Gastroesophageal sphincter (tissue), 3 donors: ENCODE measurements at regions not wholly inside any gene's neighbourhood (a gene's known extent, or its start where the extent isn't known, plus 50 kb on each side); places are given as distances from the start of the nearest gene placed in this dataset.

Experiments
- CTCF ChIP-seq, 4 experiments: fragments of 200-600 bp in 2 of 4; fragments of 450-650 bp in 2 of 4; sonication (generic) in 1 of 4; IDR thresholded peaks; one replicate each; pipeline ENCODE4 v1.5.1; 2017 to 2019; ENCODE audit warnings: antibody characterized with exemption in 4 of 4, mild to moderate bottlenecking in 2 of 4, moderate library complexity in 2 of 4
- EP300 ChIP-seq: sonication (generic); formaldehyde crosslinking; IDR thresholded peaks from one replicate; pipeline ENCODE4 v1.6.1; 2017; ENCODE audit warnings: antibody characterized with exemption, mild to moderate bottlenecking
- POLR2A ChIP-seq, 2 donors: fragments of 450-650 bp; IDR thresholded peaks; one replicate each; pipeline ENCODE4 v1.6.1; 2017; ENCODE audit warnings: antibody characterized with exemption in 2 of 2, mild to moderate bottlenecking in 2 of 2, moderate library complexity in 1 of 2
- POLR2AphosphoS5 ChIP-seq: sonication (generic); formaldehyde crosslinking; IDR thresholded peaks from one replicate; pipeline ENCODE4 v1.6.1; 2017; ENCODE audit warnings: antibody characterized with exemption

GRCh38 chr16:6863135-6863534 lies 469.5 kb upstream of the RBFOX1 start:
- no peak for TF ChIP-seq EP300
- TF ChIP-seq CTCF (IDR thresholded peaks at IDR 0.05), result no peak
- TF ChIP-seq POLR2A (IDR thresholded peaks at IDR 0.05), result no peak
- no peak for TF ChIP-seq POLR2AphosphoS5
